MM.1S (cell line): ENCODE measurements at regions not wholly inside any gene's neighbourhood (a gene's known extent, or its start where the extent isn't known, plus 50 kb on each side); places are given as distances from the start of the nearest gene placed in this dataset.

Experiments used
- CTCF ChIP-seq: fragments of 300-600 bp; sonication (generic); IDR thresholded peaks from 2 replicates; pipeline ENCODE4 v1.5.1; 2016; ENCODE audit warnings: antibody characterized with exemption, low read length, mixed read lengths
- EZH2 ChIP-seq: fragments of 300-600 bp; sonication (generic); optimal IDR thresholded peaks from 2 replicates; pipeline ENCODE3; 2017; ENCODE audit warnings: low read depth, mild to moderate bottlenecking, antibody characterized with exemption, low read length, mixed read lengths

GRCh38 chr1:94349853-94350252, 68.3 kb upstream of the ABCD3 start:
- no peak for TF ChIP-seq CTCF
- TF ChIP-seq EZH2, result no peak
